OCI-LY3 (cell line): ENCODE measurements at regions not wholly inside any gene's neighbourhood (a gene's known extent, or its start where the extent isn't known, plus 50 kb on each side); places are given as distances from the start of the nearest gene placed in this dataset.

Experiments
- H2AFZ ChIP-seq: fragments of 200-600, 300-600 bp; shearing (Covaris generic); 2 replicates; pipeline ENCODE4 v1.6.0; 2014; ENCODE audit warnings: antibody characterized with exemption, low read depth, low read length
- H3K27ac ChIP-seq: fragments of 200-600, 300-600 bp; sonication (generic); 2 replicates; pipeline ENCODE4 v1.5.1; 2014; ENCODE audit warnings: mild to moderate bottlenecking, low read length, moderate library complexity, mixed read lengths
- H3K27me3 ChIP-seq: fragments of 200-600, 300-600 bp; sonication (generic); 2 replicates; pipeline ENCODE4 v1.6.1; 2014; ENCODE audit warnings: low read depth, low read length, mixed read lengths
- H3K36me3 ChIP-seq: fragments of 200-600, 300-600 bp; sonication (generic); replicated peaks from 2 replicates; pipeline ENCODE3; 2014; ENCODE audit warnings: low read depth, low read length, mixed read lengths
- H3K4me1 ChIP-seq: fragments of 300-600, 200-600 bp; sonication (generic); 2 replicates; pipeline ENCODE4 v1.6.1; 2014; ENCODE audit warnings: low read length, mixed read lengths
- H3K4me2 ChIP-seq: fragments of 200-600, 300-600 bp; sonication (generic); 2 replicates; pipeline ENCODE4 v1.6.1; 2014; ENCODE audit warnings: low read length, mixed read lengths
- H3K4me3 ChIP-seq: fragments of 300-600, 200-600 bp; sonication (generic); 2 replicates; pipeline ENCODE4 v1.5.1; 2014; ENCODE audit warnings: antibody characterized with exemption, mild to moderate bottlenecking, low read length, moderate library complexity
- H3K79me2 ChIP-seq: fragments of 300-600, 200-600 bp; shearing (Covaris generic); 2 replicates; pipeline ENCODE4 v1.6.1; 2014; ENCODE audit warnings: mild to moderate bottlenecking, low read length, mixed read lengths
- H3K9ac ChIP-seq: fragments of 300-600, 200-600 bp; shearing (Covaris generic); 2 replicates; pipeline ENCODE4 v1.6.0; 2014; ENCODE audit warnings: mild to moderate bottlenecking, low read length, moderate library complexity
- H3K9me3 ChIP-seq: fragments of 200-600, 300-600 bp; shearing (Covaris generic); 2 replicates; pipeline ENCODE4 v1.6.1; 2014; ENCODE audit warnings: low read length, mixed read lengths; ENCODE audit not compliant: insufficient read depth
- H4K20me1 ChIP-seq: fragments of 200-600, 300-600 bp; sonication (generic); 2 replicates; pipeline ENCODE4 v1.6.1; 2016; ENCODE audit warnings: low read length, mixed read lengths; ENCODE audit not compliant: insufficient read depth
- EZH2phosphoT487 ChIP-seq: fragments of 200-600 bp; shearing (Covaris generic); IDR thresholded peaks from 2 replicates; pipeline ENCODE4 v1.6.1; 2018; ENCODE audit warnings: antibody characterized with exemption, mixed run types, low read depth
- TF ChIP-seq, protein P1 (sequence below): fragments of 200-600, 300-600 bp; sonication (generic); IDR thresholded peaks from 2 replicates; pipeline ENCODE4 v1.5.1; 2014; ENCODE audit warnings: antibody characterized with exemption, low read length, low read depth

GRCh38 chr4:23979534-23979933 is 89.7 kb upstream of the PPARGC1A start:
- H2AFZ ChIP-seq: no peak overlapping the region
- H3K4me1 ChIP-seq: no peaks in the 10 kb centered on the region
- H3K9ac ChIP-seq: no peak overlapping the region

DNA sequence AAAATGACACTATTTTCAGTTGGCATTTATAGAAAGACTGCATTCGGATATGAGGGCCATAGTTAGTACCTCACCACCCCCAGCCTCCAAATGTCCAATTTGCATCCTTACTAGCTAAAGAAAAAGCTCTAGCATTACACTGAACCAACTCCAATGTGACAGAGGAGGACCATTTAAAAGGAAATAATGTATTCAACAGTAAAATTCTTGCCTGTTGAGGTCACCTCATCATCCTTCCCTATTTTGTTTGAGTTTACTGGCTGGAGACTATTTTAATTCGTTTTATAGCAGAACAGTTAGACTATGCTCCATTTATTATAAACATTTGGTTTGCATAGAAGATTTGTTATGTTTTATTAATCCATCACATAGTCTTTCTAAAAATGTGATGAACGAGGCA is 88.2 kb upstream of the PPARGC1A start:
- H3K36me3 ChIP-seq: no peaks in the 10 kb centered on the region

More at GRCh38 chr4:23979534-23979933, 89.7 kb upstream of the PPARGC1A start:
- no peak for TF ChIP-seq EZH2phosphoT487
- TF ChIP-seq, protein P1, sequence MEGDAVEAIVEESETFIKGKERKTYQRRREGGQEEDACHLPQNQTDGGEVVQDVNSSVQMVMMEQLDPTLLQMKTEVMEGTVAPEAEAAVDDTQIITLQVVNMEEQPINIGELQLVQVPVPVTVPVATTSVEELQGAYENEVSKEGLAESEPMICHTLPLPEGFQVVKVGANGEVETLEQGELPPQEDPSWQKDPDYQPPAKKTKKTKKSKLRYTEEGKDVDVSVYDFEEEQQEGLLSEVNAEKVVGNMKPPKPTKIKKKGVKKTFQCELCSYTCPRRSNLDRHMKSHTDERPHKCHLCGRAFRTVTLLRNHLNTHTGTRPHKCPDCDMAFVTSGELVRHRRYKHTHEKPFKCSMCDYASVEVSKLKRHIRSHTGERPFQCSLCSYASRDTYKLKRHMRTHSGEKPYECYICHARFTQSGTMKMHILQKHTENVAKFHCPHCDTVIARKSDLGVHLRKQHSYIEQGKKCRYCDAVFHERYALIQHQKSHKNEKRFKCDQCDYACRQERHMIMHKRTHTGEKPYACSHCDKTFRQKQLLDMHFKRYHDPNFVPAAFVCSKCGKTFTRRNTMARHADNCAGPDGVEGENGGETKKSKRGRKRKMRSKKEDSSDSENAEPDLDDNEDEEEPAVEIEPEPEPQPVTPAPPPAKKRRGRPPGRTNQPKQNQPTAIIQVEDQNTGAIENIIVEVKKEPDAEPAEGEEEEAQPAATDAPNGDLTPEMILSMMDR: no peak
- H3K36me3 ChIP-seq: no peaks in the 10 kb centered on the region
- H3K4me3 ChIP-seq: no peak overlapping the region
- no peaks in the 10 kb centered on the region for H3K79me2 ChIP-seq
- peaks cover 3% of the 10 kb centered on the region; the same call in 1 of the 2 replicates for H3K27me3 ChIP-seq
- H4K20me1 ChIP-seq: no peaks in the 10 kb centered on the region
- H3K9me3 ChIP-seq: no peaks in the 10 kb centered on the region
- no peak overlapping the region for H3K4me2 ChIP-seq
- H3K27ac ChIP-seq: no peak overlapping the region

DNA sequence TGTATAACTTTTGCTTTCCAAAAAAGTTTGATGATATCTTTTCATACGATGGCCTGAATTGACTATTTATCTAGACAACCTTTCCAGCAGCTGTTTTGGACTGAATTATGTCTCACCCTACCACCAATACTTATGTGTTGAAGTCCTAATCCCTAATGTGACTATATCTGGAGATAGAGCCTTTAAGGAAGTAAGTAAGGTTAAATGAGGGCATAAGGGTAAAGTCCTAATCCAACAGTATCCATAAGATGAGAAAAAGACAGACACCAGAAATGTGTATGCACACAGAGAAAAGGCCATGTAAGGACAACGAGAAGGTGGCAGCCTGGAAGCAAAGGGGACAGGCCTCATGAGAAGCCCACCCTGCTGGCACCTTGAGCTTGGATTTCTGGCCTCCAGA is 86.6 kb upstream of the PPARGC1A start:
- no peak overlapping the region for H2AFZ ChIP-seq
- H3K4me3 ChIP-seq: no peak overlapping the region
- no peaks in the 10 kb centered on the region for H3K79me2 ChIP-seq
- H3K27ac ChIP-seq: no peak overlapping the region
- H3K4me1 ChIP-seq: no peaks in the 10 kb centered on the region
- no peak overlapping the region for H3K9ac ChIP-seq
- H4K20me1 ChIP-seq: no peaks in the 10 kb centered on the region
- no peak overlapping the region for H3K4me2 ChIP-seq
- H3K27me3 ChIP-seq: peaks cover 3% of the 10 kb centered on the region; the same call in 1 of the 2 replicates
- no peaks in the 10 kb centered on the region for H3K36me3 ChIP-seq
- TF ChIP-seq, protein P1: no peak
- TF ChIP-seq EZH2phosphoT487: no peak
- H3K9me3 ChIP-seq: no peaks in the 10 kb centered on the region

More for the DNA sequence above, 88.2 kb upstream of the PPARGC1A start:
- no peak overlapping the region for H3K4me2 ChIP-seq
- no peaks in the 10 kb centered on the region for H3K4me1 ChIP-seq
- H2AFZ ChIP-seq: no peak overlapping the region
- no peaks in the 10 kb centered on the region for H4K20me1 ChIP-seq
- H3K9ac ChIP-seq: no peak overlapping the region
- H3K9me3 ChIP-seq: no peaks in the 10 kb centered on the region
- no peak overlapping the region for H3K4me3 ChIP-seq
- no peak for TF ChIP-seq EZH2phosphoT487
- TF ChIP-seq, protein P1: no peak
- no peak overlapping the region for H3K27ac ChIP-seq
- peaks cover 3% of the 10 kb centered on the region; the same call in 1 of the 2 replicates for H3K27me3 ChIP-seq
- no peaks in the 10 kb centered on the region for H3K79me2 ChIP-seq

DNA sequence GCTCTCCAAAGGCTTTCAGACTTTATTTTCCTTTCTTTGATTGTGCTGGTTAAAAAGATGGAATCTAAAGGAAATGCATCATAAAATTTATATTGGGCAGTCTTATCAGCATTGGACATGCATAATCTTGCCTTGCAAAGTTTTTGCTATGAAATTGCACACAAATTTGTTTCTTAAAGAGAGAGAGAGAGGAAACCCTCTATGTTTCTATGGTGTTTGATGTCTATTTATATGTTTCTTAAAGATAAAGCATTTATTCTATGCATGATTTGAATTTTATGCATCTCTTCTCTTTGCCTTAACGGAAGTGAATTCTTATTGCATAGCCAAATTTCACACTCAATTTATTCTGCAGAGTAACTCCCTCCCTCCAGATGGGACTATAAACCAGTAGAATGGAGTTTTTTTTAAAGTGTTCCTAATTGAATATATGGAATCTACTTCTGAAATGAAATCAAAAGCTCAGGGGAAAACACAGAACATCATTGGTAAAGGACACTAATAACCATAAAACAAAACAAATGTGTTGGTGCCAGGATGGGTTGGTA is 83.5 kb upstream of the PPARGC1A start:
- Histone ChIP-seq H3K27me3 (no peaks in the 10 kb centered on the region), H3K4me1 (no peaks in the 10 kb centered on the region), H3K4me2 (no peak overlapping the region), H4K20me1 (no peaks in the 10 kb centered on the region), H3K9ac (no peak overlapping the region), H3K36me3 (no peaks in the 10 kb centered on the region), H3K4me3 (no peak overlapping the region), H2AFZ (no peak overlapping the region), H3K79me2 (no peaks in the 10 kb centered on the region), H3K27ac (no peak overlapping the region), H3K9me3 (no peaks in the 10 kb centered on the region)
- TF ChIP-seq, protein P1: no peak
- no peak for TF ChIP-seq EZH2phosphoT487
